HCT116 (cell line): ENCODE measurements at regions not wholly inside any gene's neighbourhood (a gene's known extent, or its start where the extent isn't known, plus 50 kb on each side); places are given as distances from the start of the nearest gene placed in this dataset.

Experiments
- CEBPB ChIP-seq: IDR thresholded peaks from 2 replicates; pipeline ENCODE4 v1.6.1; 2012; ENCODE audit warnings: low read depth
- EZH2 ChIP-seq: fragments of 200-600 bp; sonication (generic); IDR thresholded peaks from 2 replicates; pipeline ENCODE4 v1.6.1; 2017; ENCODE audit warnings: antibody characterized with exemption, mixed run types
- EZH2phosphoT487 ChIP-seq: fragments of 200-600 bp; IDR thresholded peaks from 2 replicates; pipeline ENCODE4 v1.6.1; 2018; ENCODE audit warnings: antibody characterized with exemption, borderline replicate concordance
- POLR2A ChIP-seq: IDR thresholded peaks from 2 replicates; pipeline ENCODE4 v1.7.0; 2011; ENCODE audit warnings: borderline replicate concordance; ENCODE audit not compliant: insufficient read depth, insufficient read length; ENCODE audit errors: extremely low read depth
- POLR2AphosphoS5 ChIP-seq: IDR thresholded peaks from 2 replicates; pipeline ENCODE4 v1.6.1; 2011; ENCODE audit warnings: mild to moderate bottlenecking, low read depth, low read length, moderate library complexity
- RAD21 ChIP-seq: IDR thresholded peaks from 2 replicates; pipeline ENCODE4 v1.6.1; 2012; ENCODE audit warnings: low read depth, mild to moderate bottlenecking
- YY1 ChIP-seq: IDR thresholded peaks from 2 replicates; pipeline ENCODE4 v1.6.1; 2011; ENCODE audit warnings: low read length, low read depth, moderate library complexity, mild to moderate bottlenecking; ENCODE audit not compliant: insufficient replicate concordance; ENCODE audit errors: extremely low read depth
- ZFX ChIP-seq: fragments of 450-650 bp; IDR thresholded peaks from 2 replicates; pipeline ENCODE4 v1.6.1; 2017
- ZNF274 ChIP-seq: fragments of 200-500 bp; sonication (Bioruptor generic); IDR thresholded peaks from 2 replicates; pipeline ENCODE4 v1.6.1; 2014; ENCODE audit warnings: mild to moderate bottlenecking, low read depth, low read length, inconsistent platforms
- TF ChIP-seq, protein P1 (sequence below), 3 experiments: fragments of 200-600 bp in 1 of 3; sonication (generic) in 1 of 3; IDR thresholded peaks in 2 of 3; conservative IDR thresholded peaks in 1 of 3; 2 replicates each; pipeline ENCODE4 v1.5.1; 2012 to 2017; ENCODE audit warnings: low read depth in 2 of 3, low read length in 2 of 3, antibody characterized with exemption in 1 of 3, borderline replicate concordance in 1 of 3, control low read depth in 1 of 3, mild to moderate bottlenecking in 1 of 3, mixed read lengths in 1 of 3, mixed run types in 1 of 3, moderate library complexity in 1 of 3; ENCODE audit not compliant: insufficient read depth in 1 of 3
- TF ChIP-seq, protein P2 (sequence below): IDR thresholded peaks from 2 replicates; pipeline ENCODE4 v1.6.1; 2012; ENCODE audit warnings: low read depth

- TF ChIP-seq ZNF274 (no peak), CEBPB (no peak), ZFX (no peak), EZH2 (no peak), POLR2AphosphoS5 (no peak), EZH2phosphoT487 (no peak), POLR2A (no peak), YY1 (no peak), RAD21 (no peak)
- TF ChIP-seq, protein P1, sequence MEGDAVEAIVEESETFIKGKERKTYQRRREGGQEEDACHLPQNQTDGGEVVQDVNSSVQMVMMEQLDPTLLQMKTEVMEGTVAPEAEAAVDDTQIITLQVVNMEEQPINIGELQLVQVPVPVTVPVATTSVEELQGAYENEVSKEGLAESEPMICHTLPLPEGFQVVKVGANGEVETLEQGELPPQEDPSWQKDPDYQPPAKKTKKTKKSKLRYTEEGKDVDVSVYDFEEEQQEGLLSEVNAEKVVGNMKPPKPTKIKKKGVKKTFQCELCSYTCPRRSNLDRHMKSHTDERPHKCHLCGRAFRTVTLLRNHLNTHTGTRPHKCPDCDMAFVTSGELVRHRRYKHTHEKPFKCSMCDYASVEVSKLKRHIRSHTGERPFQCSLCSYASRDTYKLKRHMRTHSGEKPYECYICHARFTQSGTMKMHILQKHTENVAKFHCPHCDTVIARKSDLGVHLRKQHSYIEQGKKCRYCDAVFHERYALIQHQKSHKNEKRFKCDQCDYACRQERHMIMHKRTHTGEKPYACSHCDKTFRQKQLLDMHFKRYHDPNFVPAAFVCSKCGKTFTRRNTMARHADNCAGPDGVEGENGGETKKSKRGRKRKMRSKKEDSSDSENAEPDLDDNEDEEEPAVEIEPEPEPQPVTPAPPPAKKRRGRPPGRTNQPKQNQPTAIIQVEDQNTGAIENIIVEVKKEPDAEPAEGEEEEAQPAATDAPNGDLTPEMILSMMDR (IDR thresholded peaks at IDR 0.05 in 2 of 3, conservative IDR thresholded peaks at IDR 0.05 in 1 of 3; ENCODE audit: borderline replicate concordance in 1 of 3, insufficient read depth in 1 of 3, low read depth in 2 of 3, low read length in 2 of 3) = no peak
- TF ChIP-seq, protein P2, sequence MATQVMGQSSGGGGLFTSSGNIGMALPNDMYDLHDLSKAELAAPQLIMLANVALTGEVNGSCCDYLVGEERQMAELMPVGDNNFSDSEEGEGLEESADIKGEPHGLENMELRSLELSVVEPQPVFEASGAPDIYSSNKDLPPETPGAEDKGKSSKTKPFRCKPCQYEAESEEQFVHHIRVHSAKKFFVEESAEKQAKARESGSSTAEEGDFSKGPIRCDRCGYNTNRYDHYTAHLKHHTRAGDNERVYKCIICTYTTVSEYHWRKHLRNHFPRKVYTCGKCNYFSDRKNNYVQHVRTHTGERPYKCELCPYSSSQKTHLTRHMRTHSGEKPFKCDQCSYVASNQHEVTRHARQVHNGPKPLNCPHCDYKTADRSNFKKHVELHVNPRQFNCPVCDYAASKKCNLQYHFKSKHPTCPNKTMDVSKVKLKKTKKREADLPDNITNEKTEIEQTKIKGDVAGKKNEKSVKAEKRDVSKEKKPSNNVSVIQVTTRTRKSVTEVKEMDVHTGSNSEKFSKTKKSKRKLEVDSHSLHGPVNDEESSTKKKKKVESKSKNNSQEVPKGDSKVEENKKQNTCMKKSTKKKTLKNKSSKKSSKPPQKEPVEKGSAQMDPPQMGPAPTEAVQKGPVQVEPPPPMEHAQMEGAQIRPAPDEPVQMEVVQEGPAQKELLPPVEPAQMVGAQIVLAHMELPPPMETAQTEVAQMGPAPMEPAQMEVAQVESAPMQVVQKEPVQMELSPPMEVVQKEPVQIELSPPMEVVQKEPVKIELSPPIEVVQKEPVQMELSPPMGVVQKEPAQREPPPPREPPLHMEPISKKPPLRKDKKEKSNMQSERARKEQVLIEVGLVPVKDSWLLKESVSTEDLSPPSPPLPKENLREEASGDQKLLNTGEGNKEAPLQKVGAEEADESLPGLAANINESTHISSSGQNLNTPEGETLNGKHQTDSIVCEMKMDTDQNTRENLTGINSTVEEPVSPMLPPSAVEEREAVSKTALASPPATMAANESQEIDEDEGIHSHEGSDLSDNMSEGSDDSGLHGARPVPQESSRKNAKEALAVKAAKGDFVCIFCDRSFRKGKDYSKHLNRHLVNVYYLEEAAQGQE = no peak
These were observed 401.0 kb downstream of the TMEM121 start for GRCh38 chr14:105927096-105928060.
